ENCODE measurements at regions not wholly inside any gene's neighbourhood (a gene's known extent, or its start where the extent isn't known, plus 50 kb on each side); places are given as distances from the start of the nearest gene placed in this dataset.

DNA sequence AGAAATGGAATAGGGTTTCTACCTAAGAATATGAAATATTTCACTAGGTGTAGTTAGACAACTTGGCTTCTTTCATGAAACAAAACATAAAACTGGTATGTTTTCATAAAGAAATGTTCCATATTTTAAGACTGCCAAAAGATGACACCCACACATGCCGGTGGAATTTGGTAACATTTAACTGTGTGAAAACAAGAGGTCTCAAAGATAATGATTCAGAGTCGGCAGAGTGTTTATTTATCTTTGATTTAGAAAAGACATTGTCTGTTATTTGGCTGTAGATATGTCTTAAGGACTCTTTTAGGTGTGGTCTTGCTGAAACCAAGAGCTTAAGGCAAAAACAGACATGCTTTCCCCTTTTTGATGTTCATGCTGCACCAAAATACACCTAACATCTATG is 63.5 kb upstream of the FN1 start:
- TF ChIP-seq, protein P1, sequence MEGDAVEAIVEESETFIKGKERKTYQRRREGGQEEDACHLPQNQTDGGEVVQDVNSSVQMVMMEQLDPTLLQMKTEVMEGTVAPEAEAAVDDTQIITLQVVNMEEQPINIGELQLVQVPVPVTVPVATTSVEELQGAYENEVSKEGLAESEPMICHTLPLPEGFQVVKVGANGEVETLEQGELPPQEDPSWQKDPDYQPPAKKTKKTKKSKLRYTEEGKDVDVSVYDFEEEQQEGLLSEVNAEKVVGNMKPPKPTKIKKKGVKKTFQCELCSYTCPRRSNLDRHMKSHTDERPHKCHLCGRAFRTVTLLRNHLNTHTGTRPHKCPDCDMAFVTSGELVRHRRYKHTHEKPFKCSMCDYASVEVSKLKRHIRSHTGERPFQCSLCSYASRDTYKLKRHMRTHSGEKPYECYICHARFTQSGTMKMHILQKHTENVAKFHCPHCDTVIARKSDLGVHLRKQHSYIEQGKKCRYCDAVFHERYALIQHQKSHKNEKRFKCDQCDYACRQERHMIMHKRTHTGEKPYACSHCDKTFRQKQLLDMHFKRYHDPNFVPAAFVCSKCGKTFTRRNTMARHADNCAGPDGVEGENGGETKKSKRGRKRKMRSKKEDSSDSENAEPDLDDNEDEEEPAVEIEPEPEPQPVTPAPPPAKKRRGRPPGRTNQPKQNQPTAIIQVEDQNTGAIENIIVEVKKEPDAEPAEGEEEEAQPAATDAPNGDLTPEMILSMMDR (IDR thresholded peaks at IDR 0.05): no peak
- TF ChIP-seq REST (IDR thresholded peaks at IDR 0.05; ENCODE audit: insufficient read depth in 1 of 2, low read depth in 2 of 2, low read length in 1 of 2) (no peak), POLR2AphosphoS5 (IDR thresholded peaks at IDR 0.05; ENCODE audit: low read depth, low read length) (no peak), TCF7L2 (IDR thresholded peaks at IDR 0.05; ENCODE audit: low read depth, low read length) (no peak)
